Kidney (tissue), 13 donors: ENCODE measurements at regions not wholly inside any gene's neighbourhood (a gene's known extent, or its start where the extent isn't known, plus 50 kb on each side); places are given as distances from the start of the nearest gene placed in this dataset.
A peak's percentile ranks its signal among the peaks of the same experiment; 100 is the strongest.

ENCODE experiments used
- DNase-seq, 5 donors: peaks; one replicate each; pipeline ENCODE4 v3.0.0-alpha.2; 2013 to 2020
- FAIRE-seq: peaks from 2 replicates; lab custom pipeline; 2012; peaks lifted over from hg19 to GRCh38; lab: Jason Lieb, UNC
- H3K27ac ChIP-seq, 2 donors: one replicate each; pipeline ENCODE4 v1.7.0; 2013; ENCODE audit warnings: low read depth in 2 of 2, low read length in 2 of 2, inconsistent platforms in 1 of 2
- H3K27me3 ChIP-seq: one replicate; pipeline ENCODE4 v1.7.1; 2013; ENCODE audit warnings: low read length, inconsistent platforms; ENCODE audit not compliant: control insufficient read depth, insufficient read depth
- H3K36me3 ChIP-seq, 3 donors: one replicate each; pipeline versions ENCODE4 v1.7.0 to v1.7.1; 2013; ENCODE audit warnings: low read length in 3 of 3, control low read depth in 1 of 3, inconsistent platforms in 1 of 3; ENCODE audit not compliant: insufficient read depth in 3 of 3, control insufficient read depth in 2 of 3
- H3K4me1 ChIP-seq, 3 donors: one replicate each; pipeline versions ENCODE4 v1.7.0 to v1.7.1; 2013; ENCODE audit warnings: low read length in 3 of 3, inconsistent platforms in 1 of 3, low read depth in 1 of 3; ENCODE audit not compliant: control insufficient read depth in 2 of 3, insufficient read depth in 2 of 3
- H3K4me3 ChIP-seq, 3 donors: one replicate each; pipeline versions ENCODE4 v1.7.0 to v1.8.1; 2013; ENCODE audit warnings: low read length in 3 of 3, control low read depth in 1 of 3, inconsistent platforms in 1 of 3
- H3K9ac ChIP-seq, 3 donors: one replicate each; pipeline versions ENCODE4 v1.7.0 to v1.7.1; 2013; ENCODE audit warnings: low read length in 3 of 3, control low read depth in 1 of 3, inconsistent platforms in 1 of 3
- H3K9me3 ChIP-seq, 3 donors: one replicate each; pipeline versions ENCODE4 v1.7.0 to v1.7.1; 2013; ENCODE audit warnings: low read length in 3 of 3, control low read depth in 1 of 3, inconsistent platforms in 1 of 3; ENCODE audit not compliant: control insufficient read depth in 2 of 3, insufficient read depth in 1 of 3
- intact Hi-C: fragments of 100-400 bp; cut with DNase I; formaldehyde crosslinking; loops from one replicate; pipeline ENCODE4 v1.11.1; 2022
- TF ChIP-seq, protein P1 (sequence below): IDR thresholded peaks from 3 replicates; pipeline ENCODE4 v1.5.1; 2012; ENCODE audit warnings: mild to moderate bottlenecking, moderate library complexity, borderline replicate concordance; ENCODE audit not compliant: insufficient read depth; ENCODE audit errors: extremely low read depth
- donor health status: control.
- donor health status: control.
- donor health status: control.
- donor health status: control.
- donor health status: control.
- donor health status: DM: yes; HTN: yes; CAD: no.
- donor health status: Normal renal cell carcinoma (clear cell type).

- no peaks in the 10 kb centered on the region for H3K36me3 ChIP-seq
- TF ChIP-seq, protein P1, sequence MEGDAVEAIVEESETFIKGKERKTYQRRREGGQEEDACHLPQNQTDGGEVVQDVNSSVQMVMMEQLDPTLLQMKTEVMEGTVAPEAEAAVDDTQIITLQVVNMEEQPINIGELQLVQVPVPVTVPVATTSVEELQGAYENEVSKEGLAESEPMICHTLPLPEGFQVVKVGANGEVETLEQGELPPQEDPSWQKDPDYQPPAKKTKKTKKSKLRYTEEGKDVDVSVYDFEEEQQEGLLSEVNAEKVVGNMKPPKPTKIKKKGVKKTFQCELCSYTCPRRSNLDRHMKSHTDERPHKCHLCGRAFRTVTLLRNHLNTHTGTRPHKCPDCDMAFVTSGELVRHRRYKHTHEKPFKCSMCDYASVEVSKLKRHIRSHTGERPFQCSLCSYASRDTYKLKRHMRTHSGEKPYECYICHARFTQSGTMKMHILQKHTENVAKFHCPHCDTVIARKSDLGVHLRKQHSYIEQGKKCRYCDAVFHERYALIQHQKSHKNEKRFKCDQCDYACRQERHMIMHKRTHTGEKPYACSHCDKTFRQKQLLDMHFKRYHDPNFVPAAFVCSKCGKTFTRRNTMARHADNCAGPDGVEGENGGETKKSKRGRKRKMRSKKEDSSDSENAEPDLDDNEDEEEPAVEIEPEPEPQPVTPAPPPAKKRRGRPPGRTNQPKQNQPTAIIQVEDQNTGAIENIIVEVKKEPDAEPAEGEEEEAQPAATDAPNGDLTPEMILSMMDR: no peak
- H3K9me3 ChIP-seq: no peaks in the 10 kb centered on the region
- H3K27ac ChIP-seq: no peak overlapping the region
- no peak for DNase-seq
- H3K27me3 ChIP-seq: no peaks in the 10 kb centered on the region
- intact Hi-C loops: loop anchor here (10.0 kb wide), 1 partner anchor 565 kb away; no protein-coding TSS in a partner anchor
- no peak overlapping the region for H3K4me3 ChIP-seq
- H3K9ac ChIP-seq: no peak overlapping the region
- no peak for FAIRE-seq
- peaks cover 0 to 2% (median 0%) of the 10 kb centered on the region in 3 donors for H3K4me1 ChIP-seq
These were observed 57.9 kb upstream of the SYPL1 start for GRCh38 chr7:106169821-106170610.

GRCh38 chr7:106167439-106168136 lies 55.5 kb upstream of the SYPL1 start:
- H3K36me3 ChIP-seq: no peaks in the 10 kb centered on the region
- intact Hi-C loops: no loop called here
- H3K9ac ChIP-seq: no peak overlapping the region
- H3K27me3 ChIP-seq: no peaks in the 10 kb centered on the region
- TF ChIP-seq, protein P1: no peak
- DNase-seq (no peak), FAIRE-seq (no peak)
- H3K27ac ChIP-seq: no peak overlapping the region
- no peak overlapping the region for H3K4me3 ChIP-seq
- peaks cover 0 to 2% (median 0%) of the 10 kb centered on the region in 3 donors for H3K4me1 ChIP-seq
- H3K9me3 ChIP-seq: peaks cover 2 to 9% (median 4%) of the 10 kb centered on the region in 3 donors

- DNase-seq (peak in 3 of 5 donors; percentile 55 to 88 (median 86)), FAIRE-seq (peak; percentile 91)
- Histone ChIP-seq H3K9ac (no peak overlapping the region), H3K27ac (no peak overlapping the region), H3K4me3 (no peak overlapping the region), H3K9me3 (peaks cover 2 to 9% (median 4%) of the 10 kb centered on the region in 3 donors), H3K36me3 (no peaks in the 10 kb centered on the region), H3K4me1 (peaks cover 0 to 2% (median 0%) of the 10 kb centered on the region in 3 donors), H3K27me3 (no peaks in the 10 kb centered on the region)
- intact Hi-C loops: no loop called here
- TF ChIP-seq, protein P1: peak; percentile 84
These were observed 54.7 kb upstream of the SYPL1 start for GRCh38 chr7:106166651-106167342.
